A673 (cell line): ENCODE measurements at regions not wholly inside any gene's neighbourhood (a gene's known extent, or its start where the extent isn't known, plus 50 kb on each side); places are given as distances from the start of the nearest gene placed in this dataset.

Source experiments
- EZH2 ChIP-seq: fragments of 200-600 bp; sonication (generic); IDR thresholded peaks from 2 replicates; pipeline ENCODE4 v1.6.1; 2017; ENCODE audit warnings: borderline replicate concordance, low read depth, mild to moderate bottlenecking, mixed read lengths, antibody characterized with exemption, low read length; ENCODE audit not compliant: poor library complexity, severe bottlenecking
- TF ChIP-seq, protein P1 (sequence below): fragments of 300-800, 200-600 bp; sonication (generic); conservative IDR thresholded peaks from 2 replicates; pipeline ENCODE4 v1.5.1; 2017; ENCODE audit warnings: low read depth, mild to moderate bottlenecking, antibody characterized with exemption, low read length, moderate library complexity, mixed read lengths

DNA sequence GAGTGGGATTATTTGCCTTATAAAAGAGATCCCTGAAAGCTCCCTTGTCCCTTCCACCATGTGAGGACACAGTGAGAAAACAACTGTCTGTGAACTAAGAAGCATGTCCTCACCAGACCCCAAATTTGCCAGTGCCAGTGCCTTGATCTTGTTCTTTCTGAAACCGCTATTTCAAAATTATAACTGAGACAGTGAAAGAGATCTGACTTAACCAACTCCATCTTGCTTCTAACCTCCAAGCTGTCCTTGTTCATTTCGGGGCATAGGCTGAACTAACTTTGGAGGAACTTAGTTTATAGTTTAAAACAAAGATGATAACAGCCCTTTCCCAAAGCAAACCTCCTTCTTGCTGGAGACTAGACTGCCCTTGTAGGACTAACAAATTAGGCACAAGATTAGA, 563.9 kb downstream of the ADCYAP1 start:
- TF ChIP-seq, protein P1, sequence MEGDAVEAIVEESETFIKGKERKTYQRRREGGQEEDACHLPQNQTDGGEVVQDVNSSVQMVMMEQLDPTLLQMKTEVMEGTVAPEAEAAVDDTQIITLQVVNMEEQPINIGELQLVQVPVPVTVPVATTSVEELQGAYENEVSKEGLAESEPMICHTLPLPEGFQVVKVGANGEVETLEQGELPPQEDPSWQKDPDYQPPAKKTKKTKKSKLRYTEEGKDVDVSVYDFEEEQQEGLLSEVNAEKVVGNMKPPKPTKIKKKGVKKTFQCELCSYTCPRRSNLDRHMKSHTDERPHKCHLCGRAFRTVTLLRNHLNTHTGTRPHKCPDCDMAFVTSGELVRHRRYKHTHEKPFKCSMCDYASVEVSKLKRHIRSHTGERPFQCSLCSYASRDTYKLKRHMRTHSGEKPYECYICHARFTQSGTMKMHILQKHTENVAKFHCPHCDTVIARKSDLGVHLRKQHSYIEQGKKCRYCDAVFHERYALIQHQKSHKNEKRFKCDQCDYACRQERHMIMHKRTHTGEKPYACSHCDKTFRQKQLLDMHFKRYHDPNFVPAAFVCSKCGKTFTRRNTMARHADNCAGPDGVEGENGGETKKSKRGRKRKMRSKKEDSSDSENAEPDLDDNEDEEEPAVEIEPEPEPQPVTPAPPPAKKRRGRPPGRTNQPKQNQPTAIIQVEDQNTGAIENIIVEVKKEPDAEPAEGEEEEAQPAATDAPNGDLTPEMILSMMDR, result no peak
- TF ChIP-seq EZH2, result no peak
